Esophagus muscularis mucosa (tissue), 4 donors: ENCODE measurements at regions not wholly inside any gene's neighbourhood (a gene's known extent, or its start where the extent isn't known, plus 50 kb on each side); places are given as distances from the start of the nearest gene placed in this dataset.

ENCODE experiments used
- DNase-seq: peaks from one replicate; pipeline ENCODE4 v3.0.0-alpha.2; 2017; ENCODE audit errors: extremely low spot score
- H3K27ac ChIP-seq, 4 donors: fragments of 200-600 bp; sonication (generic); replicated peaks in 1 of 4; 1 replicate in 3 of 4; 2 replicates in 1 of 4; pipeline ENCODE4 v1.5.1; 2016 to 2019; ENCODE audit warnings: mild to moderate bottlenecking in 1 of 4
- H3K27me3 ChIP-seq, 4 donors: fragments of 200-600 bp; sonication (generic); one replicate each; pipeline versions ENCODE4 v1.5.1 to v1.6.0; 2016 to 2019
- H3K36me3 ChIP-seq, 4 donors: fragments of 200-600 bp; sonication (generic); one replicate each; pipeline ENCODE4 v1.5.1; 2016 to 2019
- H3K4me1 ChIP-seq, 4 donors: fragments of 200-600 bp; sonication (generic); one replicate each; pipeline ENCODE4 v1.5.1; 2016 to 2019
- H3K4me3 ChIP-seq, 4 donors: fragments of 200-600 bp; sonication (generic); 1 replicate in 2 of 4; 2 replicates in 2 of 4; pipeline ENCODE4 v1.5.1; 2016 to 2019; ENCODE audit warnings: mild to moderate bottlenecking in 4 of 4, moderate library complexity in 1 of 4
- H3K9me3 ChIP-seq, 4 donors: fragments of 200-600 bp; sonication (generic); 1 replicate in 3 of 4; 2 replicates in 1 of 4; pipeline ENCODE4 v1.5.1; 2016 to 2019
- CTCF ChIP-seq, 3 experiments: fragments of 200-600 bp in 2 of 3; fragments of 450-650 bp in 1 of 3; sonication (generic) in 2 of 3; IDR thresholded peaks; one replicate each; pipeline ENCODE4 v1.5.1; 2017 to 2019; ENCODE audit warnings: antibody characterized with exemption in 3 of 3, mild to moderate bottlenecking in 2 of 3, moderate library complexity in 1 of 3
- EP300 ChIP-seq: sonication (generic); formaldehyde crosslinking; IDR thresholded peaks from one replicate; pipeline ENCODE4 v1.6.1; 2017; ENCODE audit warnings: antibody characterized with exemption
- POLR2A ChIP-seq: fragments of 450-650 bp; IDR thresholded peaks from one replicate; pipeline ENCODE4 v1.6.1; 2017; ENCODE audit warnings: antibody characterized with exemption, moderate library complexity, mild to moderate bottlenecking, low read depth
- POLR2AphosphoS5 ChIP-seq, 2 donors: sonication (generic); formaldehyde crosslinking; IDR thresholded peaks; one replicate each; pipeline ENCODE4 v1.6.1; 2017; ENCODE audit warnings: antibody characterized with exemption in 2 of 2
- WGBS: methylation state at CpG from one replicate; pipeline ENCODE4 v1.1.5; 2018; 5-methylcytosine and 5-hydroxymethylcytosine counted together
- intact Hi-C: fragments of 100-400 bp; cut with DNase I; formaldehyde crosslinking; loops from one replicate; pipeline ENCODE4 v1.15.1; 2023

DNA sequence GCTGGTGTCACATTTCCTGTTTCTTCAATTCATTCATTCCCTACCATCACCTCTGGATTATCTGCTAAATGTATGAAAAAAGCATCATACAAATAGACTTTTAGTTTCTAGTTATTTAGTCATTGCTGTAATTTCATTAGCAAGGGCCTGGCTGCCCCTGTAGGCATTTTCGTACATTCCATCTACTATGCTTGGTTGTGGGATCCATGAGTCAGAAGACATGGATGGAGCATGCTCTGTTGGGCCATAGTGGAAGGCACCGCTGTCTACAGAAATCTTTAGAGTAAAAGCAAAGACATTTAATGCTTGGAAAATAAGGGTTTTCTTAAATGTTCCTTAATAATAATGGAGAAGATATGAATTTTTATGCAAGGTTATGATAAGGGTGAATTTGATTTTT lies 324.8 kb upstream of the MEIS1 start:
- 93% methylated on average over 2 of the region's 2 CpGs for WGBS
- Histone ChIP-seq H3K27me3 (no peaks in the 10 kb centered on the region), H3K9me3 (no peaks in the 10 kb centered on the region), H3K27ac (no peak overlapping the region), H3K4me1 (peaks cover 0 to 7% (median 0%) of the 10 kb centered on the region in 4 donors), H3K4me3 (no peak overlapping the region), H3K36me3 (no peaks in the 10 kb centered on the region)
- TF ChIP-seq POLR2AphosphoS5 (IDR thresholded peaks at IDR 0.05) (no peak), CTCF (IDR thresholded peaks at IDR 0.05) (no peak), POLR2A (no peak), EP300 (no peak)
- no peak for DNase-seq
- intact Hi-C loops = no loop called here

GRCh38 chr2:66109419-66109818 lies 325.5 kb upstream of the MEIS1 start:
- no peak for DNase-seq
- 46% methylated on average over 2 of the region's 2 CpGs for WGBS
- Histone ChIP-seq H3K27ac (no peak overlapping the region), H3K36me3 (no peaks in the 10 kb centered on the region), H3K27me3 (no peaks in the 10 kb centered on the region), H3K4me1 (peaks cover 0 to 13% (median 0%) of the 10 kb centered on the region in 4 donors), H3K4me3 (no peak overlapping the region), H3K9me3 (no peaks in the 10 kb centered on the region)
- TF ChIP-seq POLR2AphosphoS5 (IDR thresholded peaks at IDR 0.05) (no peak), CTCF (IDR thresholded peaks at IDR 0.05) (no peak), POLR2A (no peak), EP300 (no peak)
- intact Hi-C loops = no loop called here

DNA sequence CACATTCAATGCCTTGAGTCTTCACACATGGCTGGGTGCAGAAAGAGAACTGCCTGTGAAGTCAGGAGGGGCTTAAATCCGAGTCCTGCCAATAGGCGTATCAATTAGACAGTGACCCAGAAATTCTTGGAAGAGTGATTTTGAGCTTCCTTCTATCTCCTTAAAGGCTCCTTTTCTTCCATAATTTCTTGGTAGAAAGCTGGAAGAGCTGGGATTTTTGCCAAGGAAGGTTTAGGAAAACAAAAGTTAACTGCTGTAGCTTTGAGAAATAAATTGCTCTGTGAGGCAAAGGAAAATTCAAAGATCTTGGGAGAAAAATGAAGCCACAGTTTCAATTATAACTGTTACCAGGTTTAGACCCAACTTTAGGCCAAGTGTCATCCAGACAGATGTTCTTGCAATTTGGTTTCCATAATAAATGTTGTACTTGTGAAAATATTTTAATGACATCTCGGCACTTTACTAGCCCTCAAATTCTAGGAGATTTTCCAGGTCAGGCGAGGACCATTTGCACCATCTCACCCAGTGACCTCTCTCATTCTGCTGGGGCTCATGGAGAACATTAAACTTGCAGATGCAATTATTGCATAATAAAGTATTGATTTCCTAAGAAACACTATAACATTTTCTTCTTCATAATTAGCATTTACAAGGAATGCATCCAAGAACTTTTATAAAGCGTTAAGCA lies 329.7 kb upstream of the MEIS1 start:
- peaks cover 0 to 13% (median 0%) of the 10 kb centered on the region in 4 donors for H3K4me1 ChIP-seq
- 61% methylated on average over 5 of the region's 5 CpGs for WGBS
- no peaks in the 10 kb centered on the region for H3K9me3 ChIP-seq
- H3K27ac ChIP-seq = no peak overlapping the region
- no peaks in the 10 kb centered on the region for H3K27me3 ChIP-seq
- no peak for TF ChIP-seq EP300
- no peak for TF ChIP-seq CTCF (IDR thresholded peaks at IDR 0.05)
- TF ChIP-seq POLR2AphosphoS5 (IDR thresholded peaks at IDR 0.05) = no peak
- intact Hi-C loops = no loop called here
- H3K36me3 ChIP-seq = no peaks in the 10 kb centered on the region
- no peak overlapping the region for H3K4me3 ChIP-seq
- no peak for DNase-seq

- WGBS = 86% methylated on average over 3 of the region's 3 CpGs
- H3K36me3 ChIP-seq = no peaks in the 10 kb centered on the region
- no peaks in the 10 kb centered on the region for H3K9me3 ChIP-seq
- H3K27ac ChIP-seq = no peak overlapping the region
- no peaks in the 10 kb centered on the region for H3K27me3 ChIP-seq
- no peak overlapping the region for H3K4me3 ChIP-seq
- no peak for DNase-seq
- intact Hi-C loops = no loop called here
- no peak for TF ChIP-seq POLR2AphosphoS5 (IDR thresholded peaks at IDR 0.05)
- TF ChIP-seq POLR2A = no peak
- TF ChIP-seq EP300 = no peak
- TF ChIP-seq CTCF (IDR thresholded peaks at IDR 0.05) = no peak
- peaks cover 0 to 13% (median 0%) of the 10 kb centered on the region in 4 donors for H3K4me1 ChIP-seq
Observed at GRCh38 chr2:66103581-66103980, 331.3 kb upstream of the MEIS1 start.

- 77% methylated on average over 1 of the region's 1 CpG for WGBS
- intact Hi-C loops = no loop called here
Observed at GRCh38 chr2:66101206-66101605, 333.7 kb upstream of the MEIS1 start.

More at GRCh38 chr2:66101206-66101605, 333.7 kb upstream of the MEIS1 start:
- no peak overlapping the region for H3K27ac ChIP-seq
- H3K27me3 ChIP-seq = no peaks in the 10 kb centered on the region
- no peak for DNase-seq
- no peak for TF ChIP-seq CTCF (IDR thresholded peaks at IDR 0.05)
- TF ChIP-seq POLR2AphosphoS5 (IDR thresholded peaks at IDR 0.05) = no peak
- TF ChIP-seq POLR2A = no peak
- TF ChIP-seq EP300 = no peak
- no peaks in the 10 kb centered on the region for H3K36me3 ChIP-seq
- H3K4me1 ChIP-seq = peaks cover 0 to 13% (median 0%) of the 10 kb centered on the region in 4 donors
- no peaks in the 10 kb centered on the region for H3K9me3 ChIP-seq
- H3K4me3 ChIP-seq = no peak overlapping the region
